ENCODE measurements at regions not wholly inside any gene's neighbourhood (a gene's known extent, or its start where the extent isn't known, plus 50 kb on each side); places are given as distances from the start of the nearest gene placed in this dataset.

DNA sequence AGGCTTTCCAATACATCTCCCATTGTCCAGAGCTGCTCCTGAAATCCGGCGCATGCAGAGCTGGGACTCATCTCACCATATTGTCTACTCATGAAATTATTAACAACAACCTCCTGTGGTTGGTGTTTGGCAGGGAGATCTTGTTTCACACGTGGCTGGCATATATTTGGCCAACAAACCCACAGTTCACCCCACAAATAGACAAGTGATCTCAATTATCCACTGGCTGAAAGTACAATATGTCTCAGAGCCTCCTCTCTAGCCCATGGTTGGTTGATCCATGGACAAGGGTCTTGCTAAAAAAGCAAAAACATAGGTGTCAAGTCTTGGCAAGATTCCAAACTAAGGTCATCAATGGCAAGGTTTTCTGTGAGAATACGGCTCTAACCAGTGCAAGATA is 386.9 kb downstream of the ETS1 start:
- DNase-seq = no peak
- Histone ChIP-seq H3K9me2 (no peaks in the 10 kb centered on the region), H2AFZ (ENCODE audit: low read depth) (no peak overlapping the region), H3K4me2 (no peak overlapping the region), H3K36me3 (replicated peaks in 1 of 2; ENCODE audit: control insufficient read depth in 1 of 2, insufficient read depth in 2 of 2, low read length in 1 of 2) (peaks cover 0 to 4% of the 10 kb centered on the region in 2 experiments), H3K27me3 (ENCODE audit: insufficient read depth) (no peaks in the 10 kb centered on the region), H3K9me3 (no peaks in the 10 kb centered on the region), H3K4me3 (ENCODE audit: low read depth in 2 of 2, low read length in 1 of 2) (no peak overlapping the region), H3K9ac (no peak overlapping the region), H3K4me1 (ENCODE audit: control insufficient read depth in 1 of 2, insufficient read depth in 2 of 2, low read depth in 1 of 2, low read length in 1 of 2) (peaks cover 0 to 9% of the 10 kb centered on the region in 2 experiments; a peak in 2 of 4 replicates), H3K79me2 (ENCODE audit: insufficient read depth) (no peaks in the 10 kb centered on the region), H3F3A (replicated peaks; ENCODE audit: insufficient read depth) (no peaks in the 10 kb centered on the region), H4K20me1 (ENCODE audit: insufficient read depth) (no peaks in the 10 kb centered on the region), H3K27ac (ENCODE audit: low read depth in 2 of 2, low read length in 1 of 2) (no peak overlapping the region)
- TF ChIP-seq, protein P1, sequence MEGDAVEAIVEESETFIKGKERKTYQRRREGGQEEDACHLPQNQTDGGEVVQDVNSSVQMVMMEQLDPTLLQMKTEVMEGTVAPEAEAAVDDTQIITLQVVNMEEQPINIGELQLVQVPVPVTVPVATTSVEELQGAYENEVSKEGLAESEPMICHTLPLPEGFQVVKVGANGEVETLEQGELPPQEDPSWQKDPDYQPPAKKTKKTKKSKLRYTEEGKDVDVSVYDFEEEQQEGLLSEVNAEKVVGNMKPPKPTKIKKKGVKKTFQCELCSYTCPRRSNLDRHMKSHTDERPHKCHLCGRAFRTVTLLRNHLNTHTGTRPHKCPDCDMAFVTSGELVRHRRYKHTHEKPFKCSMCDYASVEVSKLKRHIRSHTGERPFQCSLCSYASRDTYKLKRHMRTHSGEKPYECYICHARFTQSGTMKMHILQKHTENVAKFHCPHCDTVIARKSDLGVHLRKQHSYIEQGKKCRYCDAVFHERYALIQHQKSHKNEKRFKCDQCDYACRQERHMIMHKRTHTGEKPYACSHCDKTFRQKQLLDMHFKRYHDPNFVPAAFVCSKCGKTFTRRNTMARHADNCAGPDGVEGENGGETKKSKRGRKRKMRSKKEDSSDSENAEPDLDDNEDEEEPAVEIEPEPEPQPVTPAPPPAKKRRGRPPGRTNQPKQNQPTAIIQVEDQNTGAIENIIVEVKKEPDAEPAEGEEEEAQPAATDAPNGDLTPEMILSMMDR (IDR thresholded peaks at IDR 0.05) = no peak
- TF ChIP-seq GATA2 (CRISPR knock-in tag; IDR thresholded peaks at IDR 0.05) = no peak
- TF ChIP-seq, protein P2, sequence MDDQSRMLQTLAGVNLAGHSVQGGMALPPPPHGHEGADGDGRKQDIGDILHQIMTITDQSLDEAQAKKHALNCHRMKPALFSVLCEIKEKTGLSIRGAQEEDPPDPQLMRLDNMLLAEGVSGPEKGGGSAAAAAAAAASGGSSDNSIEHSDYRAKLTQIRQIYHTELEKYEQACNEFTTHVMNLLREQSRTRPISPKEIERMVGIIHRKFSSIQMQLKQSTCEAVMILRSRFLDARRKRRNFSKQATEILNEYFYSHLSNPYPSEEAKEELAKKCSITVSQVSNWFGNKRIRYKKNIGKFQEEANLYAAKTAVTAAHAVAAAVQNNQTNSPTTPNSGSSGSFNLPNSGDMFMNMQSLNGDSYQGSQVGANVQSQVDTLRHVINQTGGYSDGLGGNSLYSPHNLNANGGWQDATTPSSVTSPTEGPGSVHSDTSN (IDR thresholded peaks at IDR 0.05) = no peak
- TF ChIP-seq POLR2AphosphoS5 (IDR thresholded peaks at IDR 0.05; ENCODE audit: low read depth, low read length) = no peak
- no peak for TF ChIP-seq FOXJ3 (CRISPR knock-in tag; IDR thresholded peaks at IDR 0.05)
- TF ChIP-seq, protein P3, sequence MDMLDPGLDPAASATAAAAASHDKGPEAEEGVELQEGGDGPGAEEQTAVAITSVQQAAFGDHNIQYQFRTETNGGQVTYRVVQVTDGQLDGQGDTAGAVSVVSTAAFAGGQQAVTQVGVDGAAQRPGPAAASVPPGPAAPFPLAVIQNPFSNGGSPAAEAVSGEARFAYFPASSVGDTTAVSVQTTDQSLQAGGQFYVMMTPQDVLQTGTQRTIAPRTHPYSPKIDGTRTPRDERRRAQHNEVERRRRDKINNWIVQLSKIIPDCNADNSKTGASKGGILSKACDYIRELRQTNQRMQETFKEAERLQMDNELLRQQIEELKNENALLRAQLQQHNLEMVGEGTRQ (IDR thresholded peaks at IDR 0.05; ENCODE audit: borderline replicate concordance, low read depth, low read length) = no peak
- TF ChIP-seq RAD21 (IDR thresholded peaks at IDR 0.05; ENCODE audit: low read length) = no peak
- TF ChIP-seq, protein P4, sequence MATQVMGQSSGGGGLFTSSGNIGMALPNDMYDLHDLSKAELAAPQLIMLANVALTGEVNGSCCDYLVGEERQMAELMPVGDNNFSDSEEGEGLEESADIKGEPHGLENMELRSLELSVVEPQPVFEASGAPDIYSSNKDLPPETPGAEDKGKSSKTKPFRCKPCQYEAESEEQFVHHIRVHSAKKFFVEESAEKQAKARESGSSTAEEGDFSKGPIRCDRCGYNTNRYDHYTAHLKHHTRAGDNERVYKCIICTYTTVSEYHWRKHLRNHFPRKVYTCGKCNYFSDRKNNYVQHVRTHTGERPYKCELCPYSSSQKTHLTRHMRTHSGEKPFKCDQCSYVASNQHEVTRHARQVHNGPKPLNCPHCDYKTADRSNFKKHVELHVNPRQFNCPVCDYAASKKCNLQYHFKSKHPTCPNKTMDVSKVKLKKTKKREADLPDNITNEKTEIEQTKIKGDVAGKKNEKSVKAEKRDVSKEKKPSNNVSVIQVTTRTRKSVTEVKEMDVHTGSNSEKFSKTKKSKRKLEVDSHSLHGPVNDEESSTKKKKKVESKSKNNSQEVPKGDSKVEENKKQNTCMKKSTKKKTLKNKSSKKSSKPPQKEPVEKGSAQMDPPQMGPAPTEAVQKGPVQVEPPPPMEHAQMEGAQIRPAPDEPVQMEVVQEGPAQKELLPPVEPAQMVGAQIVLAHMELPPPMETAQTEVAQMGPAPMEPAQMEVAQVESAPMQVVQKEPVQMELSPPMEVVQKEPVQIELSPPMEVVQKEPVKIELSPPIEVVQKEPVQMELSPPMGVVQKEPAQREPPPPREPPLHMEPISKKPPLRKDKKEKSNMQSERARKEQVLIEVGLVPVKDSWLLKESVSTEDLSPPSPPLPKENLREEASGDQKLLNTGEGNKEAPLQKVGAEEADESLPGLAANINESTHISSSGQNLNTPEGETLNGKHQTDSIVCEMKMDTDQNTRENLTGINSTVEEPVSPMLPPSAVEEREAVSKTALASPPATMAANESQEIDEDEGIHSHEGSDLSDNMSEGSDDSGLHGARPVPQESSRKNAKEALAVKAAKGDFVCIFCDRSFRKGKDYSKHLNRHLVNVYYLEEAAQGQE (IDR thresholded peaks at IDR 0.05; ENCODE audit: low read depth, low read length) = no peak
- TF ChIP-seq FOXM1 (IDR thresholded peaks at IDR 0.05; ENCODE audit: low read depth) = no peak
- TF ChIP-seq FOSL2 (IDR thresholded peaks at IDR 0.05; ENCODE audit: borderline replicate concordance, low read depth) = no peak
- no peak for TF ChIP-seq SIN3A (IDR thresholded peaks at IDR 0.05; ENCODE audit: borderline replicate concordance, low read depth, low read length)
- no peak for TF ChIP-seq RCOR1 (IDR thresholded peaks at IDR 0.05; ENCODE audit: low read length)
- no peak for TF ChIP-seq MXI1 (IDR thresholded peaks at IDR 0.05; ENCODE audit: low read depth, low read length)
- TF ChIP-seq GABPA (IDR thresholded peaks at IDR 0.05; ENCODE audit: low read depth) = no peak
- no peak for TF ChIP-seq YY1 (IDR thresholded peaks at IDR 0.05; ENCODE audit: low read depth)
- TF ChIP-seq RFX5 (IDR thresholded peaks at IDR 0.05; ENCODE audit: low read length) = no peak
- TF ChIP-seq TAF1 (IDR thresholded peaks at IDR 0.05; ENCODE audit: borderline replicate concordance, low read depth, low read length) = no peak
- no peak for TF ChIP-seq CHD2 (IDR thresholded peaks at IDR 0.05; ENCODE audit: low read length, partially characterized antibody)
- CTCF ChIA-PET = no interaction called here
- 84% methylated on average over 4 of the region's 4 CpGs for WGBS (ENCODE audit: low lambda C conversion rate)
- POLR2A ChIA-PET = no interaction called here

Data from SK-N-SH (cell line).